CD4-positive, alpha-beta T cell treated with Interleukin-2 at 100 ng/mL for 4 hours (primary cell): ENCODE measurements at regions not wholly inside any gene's neighbourhood (a gene's known extent, or its start where the extent isn't known, plus 50 kb on each side); places are given as distances from the start of the nearest gene placed in this dataset.

Experiments used
- DNase-seq: peaks from one replicate; pipeline ENCODE4 v3.0.0-alpha.2; 2020; ENCODE audit warnings: low spot score

GRCh38 chr7:17689361-17689902 is 250.9 kb downstream of the SNX13 start:
- no peak for DNase-seq

GRCh38 chr7:17690030-17690429 is 250.3 kb downstream of the SNX13 start:
- no peak for DNase-seq

GRCh38 chr7:17696422-17696821 is 243.9 kb downstream of the SNX13 start:
- no peak for DNase-seq

GRCh38 chr7:17697128-17697881 is 243.0 kb downstream of the SNX13 start:
- DNase-seq, result no peak

GRCh38 chr7:17699696-17700095 is 240.6 kb downstream of the SNX13 start:
- no peak for DNase-seq

GRCh38 chr7:17700138-17700537 is 240.2 kb downstream of the SNX13 start:
- DNase-seq, result no peak

GRCh38 chr7:17706275-17706674 is 234.0 kb downstream of the SNX13 start:
- DNase-seq, result no peak

- DNase-seq, result peak; percentile 22
Observed at GRCh38 chr7:17706734-17707133, 233.6 kb downstream of the SNX13 start.

GRCh38 chr7:17709127-17709526 is 231.2 kb downstream of the SNX13 start:
- no peak for DNase-seq

- no peak for DNase-seq
Observed at GRCh38 chr7:17709599-17709998, 230.7 kb downstream of the SNX13 start.

- DNase-seq, result no peak
Observed at GRCh38 chr7:17710312-17710711, 230.0 kb downstream of the SNX13 start.

- no peak for DNase-seq
Observed at GRCh38 chr7:17713584-17713983, 226.7 kb downstream of the SNX13 start.

- DNase-seq, result no peak
Observed at GRCh38 chr7:17716816-17717215, 223.5 kb downstream of the SNX13 start.

GRCh38 chr7:17719998-17720397 is 220.3 kb downstream of the SNX13 start:
- no peak for DNase-seq

- DNase-seq, result no peak
Observed at GRCh38 chr7:17721736-17722285, 218.5 kb downstream of the SNX13 start.

- no peak for DNase-seq
Observed at GRCh38 chr7:17722798-17723197, 217.5 kb downstream of the SNX13 start.

GRCh38 chr7:17725821-17726220 is 214.5 kb downstream of the SNX13 start:
- no peak for DNase-seq

- DNase-seq, result no peak
Observed at GRCh38 chr7:17732083-17732482, 208.2 kb downstream of the SNX13 start.
